Mesodermal cell (in vitro differentiated cells): ENCODE measurements at regions not wholly inside any gene's neighbourhood (a gene's known extent, or its start where the extent isn't known, plus 50 kb on each side); places are given as distances from the start of the nearest gene placed in this dataset.

Experiments
- H3K27ac ChIP-seq: 2 replicates; pipeline ENCODE4 v1.7.0; 2013; ENCODE audit warnings: mild to moderate bottlenecking, low read depth, low read length, moderate library complexity; ENCODE audit not compliant: severe bottlenecking
- H3K36me3 ChIP-seq: 2 replicates; pipeline ENCODE4 v1.7.1; 2013; ENCODE audit warnings: mild to moderate bottlenecking, low read length, moderate library complexity; ENCODE audit not compliant: control insufficient read depth, insufficient read depth
- H3K4me1 ChIP-seq: one replicate; pipeline ENCODE4 v1.7.1; 2013; ENCODE audit warnings: mild to moderate bottlenecking, low read length; ENCODE audit not compliant: insufficient read depth, control insufficient read depth, poor library complexity, severe bottlenecking
- H3K4me3 ChIP-seq: 2 replicates; pipeline ENCODE4 v1.7.0; 2013; ENCODE audit warnings: low read length, control low read depth, mild to moderate bottlenecking; ENCODE audit not compliant: insufficient read depth, poor library complexity, severe bottlenecking; ENCODE audit errors: extremely low read depth
- H3K9me3 ChIP-seq: 2 replicates; pipeline ENCODE4 v1.7.1; 2013; ENCODE audit warnings: mild to moderate bottlenecking, low read length, moderate library complexity; ENCODE audit not compliant: control insufficient read depth
- WGBS, 2 experiments: methylation state at CpG; one replicate each; pipeline ENCODE4 v1.1.5; 2013; ENCODE audit warnings: missing lambda C conversion rate in 2 of 2; ENCODE audit not compliant: insufficient coverage in 2 of 2; 5-methylcytosine and 5-hydroxymethylcytosine counted together

GRCh38 chr3:118810499-118811035, 224.1 kb downstream of the IGSF11 start:
- Histone ChIP-seq H3K4me3 (no peak overlapping the region), H3K4me1 (no peaks in the 10 kb centered on the region), H3K36me3 (no peaks in the 10 kb centered on the region), H3K27ac (no peak overlapping the region), H3K9me3 (no peaks in the 10 kb centered on the region)
- 72 to 91% methylated on average over 4 to 9 of the region's 10 CpGs for WGBS, 2 experiments

- Histone ChIP-seq H3K9me3 (no peaks in the 10 kb centered on the region), H3K27ac (no peak overlapping the region), H3K4me3 (no peak overlapping the region), H3K36me3 (no peaks in the 10 kb centered on the region), H3K4me1 (no peaks in the 10 kb centered on the region)
- WGBS, 2 experiments = 80 to 83% methylated on average over 1 of the region's 3 CpGs
These were observed 223.4 kb downstream of the IGSF11 start for GRCh38 chr3:118811236-118811732.

DNA sequence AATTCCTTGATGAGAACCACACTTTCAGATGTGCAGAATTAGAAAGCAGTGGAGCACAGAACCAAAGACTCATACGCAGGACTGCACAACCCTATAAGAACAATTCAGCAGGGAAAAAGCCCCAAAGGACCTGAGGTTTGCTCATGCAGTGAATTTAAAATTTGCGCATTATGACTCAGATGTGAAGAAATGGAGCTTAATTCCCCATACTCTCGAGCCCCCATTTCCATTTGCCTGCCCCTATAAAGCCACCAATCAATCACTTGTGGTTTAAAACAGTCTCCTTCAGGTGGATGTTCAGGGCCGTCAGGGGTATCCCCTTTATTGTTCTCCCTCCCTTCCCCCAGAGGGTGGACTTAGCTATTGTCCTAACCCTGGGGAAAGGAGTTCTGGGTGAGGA, 221.2 kb downstream of the IGSF11 start:
- WGBS, 2 experiments = 82 to 90% methylated on average over 2 to 3 of the region's 4 CpGs

GRCh38 chr3:118817748-118818165, 216.9 kb downstream of the IGSF11 start:
- H3K4me3 ChIP-seq = no peak overlapping the region
- WGBS, 2 experiments = 11 to 19% methylated on average over 3 of the region's 5 CpGs
- H3K36me3 ChIP-seq = no peaks in the 10 kb centered on the region
- H3K27ac ChIP-seq = peak overlapping the region; percentile 75
- no peaks in the 10 kb centered on the region for H3K9me3 ChIP-seq
- peaks cover 4% of the 10 kb centered on the region for H3K4me1 ChIP-seq

More for the DNA sequence above, 221.2 kb downstream of the IGSF11 start:
- Histone ChIP-seq H3K27ac (no peak overlapping the region), H3K4me1 (peaks cover under 1% of the 10 kb centered on the region), H3K4me3 (no peak overlapping the region), H3K9me3 (no peaks in the 10 kb centered on the region), H3K36me3 (no peaks in the 10 kb centered on the region)

GRCh38 chr3:118818386-118818785, 216.3 kb downstream of the IGSF11 start:
- Histone ChIP-seq H3K9me3 (no peaks in the 10 kb centered on the region), H3K36me3 (no peaks in the 10 kb centered on the region), H3K4me1 (peaks cover 4% of the 10 kb centered on the region), H3K27ac (peak overlapping the region; percentile 75), H3K4me3 (no peak overlapping the region)
- WGBS, 2 experiments = 86 to 88% methylated on average over 2 of the region's 2 CpGs

- H3K4me3 ChIP-seq = no peak overlapping the region
- H3K9me3 ChIP-seq = no peaks in the 10 kb centered on the region
- 74 to 100% methylated on average over 1 to 2 of the region's 2 CpGs for whole genome bisulfite sequencing, 2 experiments
- peaks cover 2% of the 10 kb centered on the region for H3K4me1 ChIP-seq
- H3K27ac ChIP-seq = no peak overlapping the region
- H3K36me3 ChIP-seq = no peaks in the 10 kb centered on the region
These were observed 211.0 kb downstream of the IGSF11 start for GRCh38 chr3:118823626-118824025.

DNA sequence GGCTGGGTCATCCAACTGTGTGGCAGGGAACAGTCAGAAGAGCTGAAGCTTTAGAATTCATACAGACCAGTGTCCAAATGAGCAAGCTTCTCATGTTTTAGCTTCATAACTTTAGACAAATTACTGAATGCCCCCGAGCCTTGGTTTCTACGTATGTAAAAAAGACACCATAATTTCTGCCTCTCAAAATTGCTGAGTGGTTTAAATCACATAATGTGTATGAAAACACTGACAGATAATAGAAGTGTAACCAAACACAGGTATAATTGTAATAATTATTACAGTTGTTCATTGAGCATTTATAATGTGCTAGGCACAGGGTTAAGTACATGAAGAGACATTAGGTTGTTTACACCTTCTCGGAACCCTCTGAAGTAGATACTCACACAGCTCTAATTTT, 207.2 kb downstream of the IGSF11 start:
- H3K9me3 ChIP-seq = no peaks in the 10 kb centered on the region
- no peak overlapping the region for H3K27ac ChIP-seq
- H3K36me3 ChIP-seq = no peaks in the 10 kb centered on the region
- WGBS, 2 experiments = 83% methylated on average over 2 of the region's 3 CpGs; no CpG with 5 or more reads in 1 of the 2 experiments
- no peak overlapping the region for H3K4me3 ChIP-seq
- no peaks in the 10 kb centered on the region for H3K4me1 ChIP-seq

DNA sequence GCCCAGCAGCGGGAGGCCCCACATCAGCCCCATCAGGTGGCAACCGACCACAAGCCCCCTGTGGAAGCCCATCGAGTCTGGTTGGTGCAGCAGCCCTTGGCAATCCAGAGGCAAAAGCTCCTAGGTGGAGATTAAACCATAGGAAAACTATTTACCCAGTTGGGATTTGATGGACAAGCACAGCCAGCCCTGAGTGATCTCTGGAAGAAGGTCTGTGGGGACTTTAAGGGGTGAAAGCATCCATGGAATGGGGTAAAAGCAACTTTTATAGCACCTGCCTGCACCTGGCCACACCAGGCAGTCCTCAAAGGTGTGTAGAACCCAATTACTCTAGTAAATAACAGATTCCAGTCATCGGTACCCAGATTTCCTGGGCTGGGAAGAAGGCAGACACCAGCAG, 206.3 kb downstream of the IGSF11 start:
- no peaks in the 10 kb centered on the region for H3K9me3 ChIP-seq
- no peak overlapping the region for H3K4me3 ChIP-seq
- 84 to 94% methylated on average over 2 to 3 of the region's 4 CpGs for WGBS, 2 experiments
- H3K27ac ChIP-seq = no peak overlapping the region
- H3K4me1 ChIP-seq = no peaks in the 10 kb centered on the region
- no peaks in the 10 kb centered on the region for H3K36me3 ChIP-seq

GRCh38 chr3:118833075-118833474, 201.6 kb downstream of the IGSF11 start:
- no peaks in the 10 kb centered on the region for H3K4me1 ChIP-seq
- H3K36me3 ChIP-seq = no peaks in the 10 kb centered on the region
- H3K27ac ChIP-seq = no peak overlapping the region
- 74 to 80% methylated on average over 3 to 4 of the region's 6 CpGs for WGBS, 2 experiments
- H3K9me3 ChIP-seq = peaks cover 7% of the 10 kb centered on the region
- H3K4me3 ChIP-seq = no peak overlapping the region

DNA sequence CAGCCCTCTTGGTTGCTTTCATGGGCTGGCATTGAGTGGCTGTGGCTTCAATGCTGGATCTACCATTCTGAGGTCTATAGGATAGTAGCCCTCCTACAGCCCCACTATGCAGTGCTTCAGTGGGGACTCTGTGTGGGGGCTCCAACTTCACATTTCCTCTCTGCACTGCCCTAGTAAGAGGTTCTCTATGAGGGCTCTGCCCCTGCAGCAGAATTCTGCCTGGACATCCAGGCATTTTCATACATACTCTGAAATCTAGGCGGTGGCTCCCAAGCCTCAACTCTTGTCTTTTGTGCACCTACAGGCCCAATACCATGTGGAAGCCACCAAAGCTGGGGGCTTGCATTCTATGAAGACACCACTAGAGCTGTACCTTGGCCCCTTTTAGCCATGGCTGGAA, 195.8 kb downstream of the IGSF11 start:
- Histone ChIP-seq H3K4me1 (no peaks in the 10 kb centered on the region), H3K4me3 (no peak overlapping the region), H3K9me3 (peaks cover 23% of the 10 kb centered on the region), H3K36me3 (no peaks in the 10 kb centered on the region), H3K27ac (no peak overlapping the region)
- 0% methylated on average over 1 of the region's 1 CpG for WGBS, 2 experiments

DNA sequence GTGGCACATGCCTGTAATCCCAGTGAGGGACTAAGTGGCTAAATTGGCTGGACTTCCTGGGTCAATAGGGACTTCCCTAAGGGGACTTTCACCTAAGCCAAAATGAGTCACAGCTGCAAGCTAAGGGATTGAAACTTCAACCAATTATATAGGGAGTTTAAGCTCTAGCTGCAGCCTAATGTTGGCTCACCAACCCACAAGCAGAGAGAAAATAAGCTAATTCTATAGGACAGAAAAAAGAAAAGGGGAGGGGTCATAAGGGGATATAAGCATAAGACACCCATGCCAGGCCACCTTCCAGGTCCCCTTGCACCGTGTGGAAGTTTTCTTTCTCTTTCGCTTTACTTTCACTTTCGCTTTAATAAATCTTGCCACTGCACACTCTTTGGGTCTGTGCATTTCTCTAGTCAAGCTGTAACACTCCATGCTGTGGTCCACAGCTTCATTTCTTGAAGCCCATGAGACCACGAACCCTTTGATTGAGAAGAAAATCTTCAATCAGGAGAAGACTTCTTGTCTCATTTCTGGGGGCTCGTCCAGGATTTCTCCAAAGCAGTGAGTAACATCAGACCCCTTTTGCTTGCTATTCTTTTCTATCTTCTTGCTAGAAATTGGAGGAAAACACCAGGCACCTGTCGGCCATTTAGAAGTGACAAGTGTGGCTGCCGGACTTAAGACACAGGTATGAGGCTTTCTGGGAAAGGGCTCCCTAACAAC, 192.3 kb downstream of the IGSF11 start:
- H3K4me3 ChIP-seq = no peak overlapping the region
- H3K9me3 ChIP-seq = peaks cover 17% of the 10 kb centered on the region
- no peak overlapping the region for H3K27ac ChIP-seq
- H3K36me3 ChIP-seq = no peaks in the 10 kb centered on the region
- no peaks in the 10 kb centered on the region for H3K4me1 ChIP-seq
- 94 to 96% methylated on average over 4 to 6 of the region's 7 CpGs for WGBS, 2 experiments
